ENCODE measurements at regions not wholly inside any gene's neighbourhood (a gene's known extent, or its start where the extent isn't known, plus 50 kb on each side); places are given as distances from the start of the nearest gene placed in this dataset.

DNA sequence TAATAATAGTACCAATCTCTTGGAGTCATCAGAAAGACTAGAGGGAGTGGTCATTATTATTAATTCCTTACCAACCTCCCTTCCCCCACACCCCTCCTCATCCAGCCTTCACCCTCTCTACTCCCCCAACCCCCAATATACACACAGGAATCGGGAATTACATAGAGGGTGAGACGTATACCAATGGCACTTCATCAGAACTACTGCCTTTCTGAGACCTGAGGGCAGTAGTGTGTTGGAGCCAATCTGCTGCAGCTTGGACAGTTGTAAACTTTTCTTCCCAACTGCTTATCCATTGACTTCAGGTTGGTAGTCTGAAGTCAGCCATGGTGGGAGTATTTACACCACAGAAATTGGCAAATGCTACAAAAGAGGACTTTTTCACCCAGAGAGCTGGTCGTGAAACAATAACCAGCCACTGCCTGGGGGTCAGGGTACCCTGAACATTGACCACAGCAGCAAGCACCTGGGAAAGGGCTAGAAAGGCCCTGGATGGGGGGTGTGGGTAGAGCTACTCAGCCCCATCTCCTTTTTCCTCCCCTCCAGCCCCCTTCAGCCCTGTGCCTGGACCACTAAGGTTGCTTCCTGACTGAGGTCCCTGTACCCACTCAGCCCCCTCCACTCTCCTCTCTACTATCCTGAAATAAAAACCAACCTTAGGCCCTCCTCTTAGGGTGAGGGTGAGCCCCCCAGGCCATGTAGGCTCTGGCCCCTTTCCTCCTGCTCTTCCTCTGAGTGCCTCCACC lies 161.5 kb downstream of the MRPL14 start:
- no peak overlapping the region for H3K4me3 ChIP-seq (ENCODE audit: low read depth in 2 of 2, low read length in 2 of 2)
- CTCF ChIA-PET = no interaction called here
- H3K27me3 ChIP-seq (ENCODE audit: control insufficient read depth, insufficient read depth, low read length) = no peaks in the 10 kb centered on the region
- POLR2A ChIA-PET = no interaction called here
- H3K27ac ChIP-seq (ENCODE audit: low read length) = no peak overlapping the region
- no TSS peak for BruUV-seq (replicated peaks)
- no peaks in the 10 kb centered on the region for H3K9me3 ChIP-seq (ENCODE audit: control insufficient read depth, insufficient read depth, low read depth, low read length)
- no peak for ATAC-seq
- in situ Hi-C loops (cut with HindIII; ENCODE audit: low pct_unique_long_range_greater_than_20kb, low sequenced_read_pairs) (no loop called here), intact Hi-C loops (cut with micrococcal nuclease; ENCODE audit: unreplicated experiment) (no loop called here)
- TF ChIP-seq, protein P1, sequence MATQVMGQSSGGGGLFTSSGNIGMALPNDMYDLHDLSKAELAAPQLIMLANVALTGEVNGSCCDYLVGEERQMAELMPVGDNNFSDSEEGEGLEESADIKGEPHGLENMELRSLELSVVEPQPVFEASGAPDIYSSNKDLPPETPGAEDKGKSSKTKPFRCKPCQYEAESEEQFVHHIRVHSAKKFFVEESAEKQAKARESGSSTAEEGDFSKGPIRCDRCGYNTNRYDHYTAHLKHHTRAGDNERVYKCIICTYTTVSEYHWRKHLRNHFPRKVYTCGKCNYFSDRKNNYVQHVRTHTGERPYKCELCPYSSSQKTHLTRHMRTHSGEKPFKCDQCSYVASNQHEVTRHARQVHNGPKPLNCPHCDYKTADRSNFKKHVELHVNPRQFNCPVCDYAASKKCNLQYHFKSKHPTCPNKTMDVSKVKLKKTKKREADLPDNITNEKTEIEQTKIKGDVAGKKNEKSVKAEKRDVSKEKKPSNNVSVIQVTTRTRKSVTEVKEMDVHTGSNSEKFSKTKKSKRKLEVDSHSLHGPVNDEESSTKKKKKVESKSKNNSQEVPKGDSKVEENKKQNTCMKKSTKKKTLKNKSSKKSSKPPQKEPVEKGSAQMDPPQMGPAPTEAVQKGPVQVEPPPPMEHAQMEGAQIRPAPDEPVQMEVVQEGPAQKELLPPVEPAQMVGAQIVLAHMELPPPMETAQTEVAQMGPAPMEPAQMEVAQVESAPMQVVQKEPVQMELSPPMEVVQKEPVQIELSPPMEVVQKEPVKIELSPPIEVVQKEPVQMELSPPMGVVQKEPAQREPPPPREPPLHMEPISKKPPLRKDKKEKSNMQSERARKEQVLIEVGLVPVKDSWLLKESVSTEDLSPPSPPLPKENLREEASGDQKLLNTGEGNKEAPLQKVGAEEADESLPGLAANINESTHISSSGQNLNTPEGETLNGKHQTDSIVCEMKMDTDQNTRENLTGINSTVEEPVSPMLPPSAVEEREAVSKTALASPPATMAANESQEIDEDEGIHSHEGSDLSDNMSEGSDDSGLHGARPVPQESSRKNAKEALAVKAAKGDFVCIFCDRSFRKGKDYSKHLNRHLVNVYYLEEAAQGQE (IDR thresholded peaks at IDR 0.05; ENCODE audit: insufficient read depth in 1 of 2, low read depth in 2 of 2, low read length in 1 of 2) = no peak
- TF ChIP-seq POLR2AphosphoS5 (IDR thresholded peaks at IDR 0.05; ENCODE audit: low read depth, low read length) (no peak), TCF7L2 (IDR thresholded peaks at IDR 0.05; ENCODE audit: low read depth, low read length) (no peak), SIN3A (IDR thresholded peaks at IDR 0.05; ENCODE audit: borderline replicate concordance, insufficient read depth, low read depth, low read length) (no peak)
- TF ChIP-seq, protein P2, sequence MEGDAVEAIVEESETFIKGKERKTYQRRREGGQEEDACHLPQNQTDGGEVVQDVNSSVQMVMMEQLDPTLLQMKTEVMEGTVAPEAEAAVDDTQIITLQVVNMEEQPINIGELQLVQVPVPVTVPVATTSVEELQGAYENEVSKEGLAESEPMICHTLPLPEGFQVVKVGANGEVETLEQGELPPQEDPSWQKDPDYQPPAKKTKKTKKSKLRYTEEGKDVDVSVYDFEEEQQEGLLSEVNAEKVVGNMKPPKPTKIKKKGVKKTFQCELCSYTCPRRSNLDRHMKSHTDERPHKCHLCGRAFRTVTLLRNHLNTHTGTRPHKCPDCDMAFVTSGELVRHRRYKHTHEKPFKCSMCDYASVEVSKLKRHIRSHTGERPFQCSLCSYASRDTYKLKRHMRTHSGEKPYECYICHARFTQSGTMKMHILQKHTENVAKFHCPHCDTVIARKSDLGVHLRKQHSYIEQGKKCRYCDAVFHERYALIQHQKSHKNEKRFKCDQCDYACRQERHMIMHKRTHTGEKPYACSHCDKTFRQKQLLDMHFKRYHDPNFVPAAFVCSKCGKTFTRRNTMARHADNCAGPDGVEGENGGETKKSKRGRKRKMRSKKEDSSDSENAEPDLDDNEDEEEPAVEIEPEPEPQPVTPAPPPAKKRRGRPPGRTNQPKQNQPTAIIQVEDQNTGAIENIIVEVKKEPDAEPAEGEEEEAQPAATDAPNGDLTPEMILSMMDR (IDR thresholded peaks at IDR 0.05) = no peak
- H3K36me3 ChIP-seq (ENCODE audit: control insufficient read depth, insufficient read depth, low read length) = no peaks in the 10 kb centered on the region
- no peaks in the 10 kb centered on the region for H3K4me1 ChIP-seq (ENCODE audit: control insufficient read depth, insufficient read depth, low read length)
- DNase-seq (ENCODE audit: low read depth, low spot score) = no peak

DNA sequence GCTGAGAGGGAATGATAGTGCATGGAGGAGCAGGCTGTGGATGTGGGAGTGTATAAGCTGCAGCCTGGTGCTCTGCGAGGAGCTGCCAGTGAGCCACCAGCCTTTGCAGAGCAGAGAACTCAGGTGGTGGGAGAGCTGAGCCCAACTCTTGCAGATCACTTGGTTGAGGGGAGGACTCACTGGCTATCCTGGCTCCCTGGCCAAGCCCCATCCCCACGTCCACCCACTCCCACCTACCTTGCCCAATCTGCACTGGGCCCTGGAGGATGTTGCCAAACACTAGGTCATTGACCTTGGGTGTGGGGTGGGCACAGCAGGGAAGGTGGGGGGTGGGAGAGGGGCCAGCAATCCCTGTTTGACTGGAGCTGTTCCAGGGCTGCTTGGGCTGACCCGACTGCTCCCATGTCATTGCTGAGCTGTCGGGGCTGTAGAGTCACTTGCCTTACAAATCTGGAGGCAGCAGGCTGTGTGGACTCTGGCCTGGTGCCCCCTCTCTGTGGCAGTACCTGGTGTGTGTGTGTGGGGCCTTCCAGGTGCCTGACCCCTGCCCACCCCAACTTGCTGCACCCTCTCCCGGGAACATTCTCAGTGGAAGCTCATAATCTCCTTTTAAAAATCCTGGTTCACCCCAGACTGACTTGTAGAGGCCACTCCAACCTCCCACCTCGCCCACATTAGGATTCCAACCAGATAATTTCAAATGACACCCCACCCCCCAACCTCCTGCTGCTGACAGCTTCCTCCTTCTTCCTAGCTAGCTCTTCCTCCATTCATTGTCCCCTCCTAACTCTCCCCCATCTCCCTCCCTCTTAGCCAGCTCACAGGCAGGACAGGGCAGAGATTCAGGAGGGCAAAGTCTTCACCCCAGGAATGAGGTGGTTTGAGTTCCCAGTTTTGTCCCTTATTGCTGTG lies 162.3 kb downstream of the MRPL14 start:
- BruUV-seq (replicated peaks) = no TSS peak
- POLR2A ChIA-PET = no interaction called here
- Histone ChIP-seq H3K27me3 (ENCODE audit: control insufficient read depth, insufficient read depth, low read length) (no peaks in the 10 kb centered on the region), H3K27ac (ENCODE audit: low read length) (no peak overlapping the region), H3K4me3 (ENCODE audit: low read depth in 2 of 2, low read length in 2 of 2) (no peak overlapping the region), H3K9me3 (ENCODE audit: control insufficient read depth, insufficient read depth, low read depth, low read length) (no peaks in the 10 kb centered on the region), H3K36me3 (ENCODE audit: control insufficient read depth, insufficient read depth, low read length) (no peaks in the 10 kb centered on the region), H3K4me1 (ENCODE audit: control insufficient read depth, insufficient read depth, low read length) (no peaks in the 10 kb centered on the region)
- in situ Hi-C loops (cut with HindIII; ENCODE audit: low pct_unique_long_range_greater_than_20kb, low sequenced_read_pairs) (no loop called here), intact Hi-C loops (cut with micrococcal nuclease; ENCODE audit: unreplicated experiment) (no loop called here)
- CTCF ChIA-PET = no interaction called here
- ATAC-seq (peak; percentile 73), DNase-seq (ENCODE audit: low read depth, low spot score) (no peak)
- TF ChIP-seq SIN3A (IDR thresholded peaks at IDR 0.05; ENCODE audit: borderline replicate concordance, insufficient read depth, low read depth, low read length) = no peak
- TF ChIP-seq POLR2AphosphoS5 (IDR thresholded peaks at IDR 0.05; ENCODE audit: low read depth, low read length) = no peak
- TF ChIP-seq, protein P1 (IDR thresholded peaks at IDR 0.05; ENCODE audit: insufficient read depth in 1 of 2, low read depth in 2 of 2, low read length in 1 of 2) = no peak
- TF ChIP-seq, protein P2 (IDR thresholded peaks at IDR 0.05) = no peak
- no peak for TF ChIP-seq TCF7L2 (IDR thresholded peaks at IDR 0.05; ENCODE audit: low read depth, low read length)

All from Panc1 (cell line).